ENCODE measurements at regions not wholly inside any gene's neighbourhood (a gene's known extent, or its start where the extent isn't known, plus 50 kb on each side); places are given as distances from the start of the nearest gene placed in this dataset.

- H3K9ac ChIP-seq (ENCODE audit: low read length) = no peak overlapping the region
- H3K9me3 ChIP-seq (ENCODE audit: control insufficient read depth, low read length) = no peaks in the 10 kb centered on the region
- peaks cover 55% of the 10 kb centered on the region for H3K4me1 ChIP-seq (ENCODE audit: control insufficient read depth, insufficient read depth, low read length)
- no peak overlapping the region for H3K4me3 ChIP-seq (ENCODE audit: low read length)
- no peaks in the 10 kb centered on the region for H3K36me3 ChIP-seq (ENCODE audit: control insufficient read depth, insufficient read depth, low read length, severe bottlenecking)
- no peaks in the 10 kb centered on the region for H3K27me3 ChIP-seq (replicated peaks; ENCODE audit: control insufficient read depth, insufficient read depth, low read length)
- peak; percentile 25 for DNase-seq (ENCODE audit: low read depth)
Observed at GRCh38 chr4:17170131-17170530, 271.7 kb upstream of the LDB2 start.

- peak; percentile 15 for DNase-seq (ENCODE audit: low read depth)
- Histone ChIP-seq H3K9me3 (ENCODE audit: control insufficient read depth, low read length) (no peaks in the 10 kb centered on the region), H3K27me3 (replicated peaks; ENCODE audit: control insufficient read depth, insufficient read depth, low read length) (no peaks in the 10 kb centered on the region), H3K36me3 (ENCODE audit: control insufficient read depth, insufficient read depth, low read length, severe bottlenecking) (no peaks in the 10 kb centered on the region), H3K9ac (ENCODE audit: low read length) (no peak overlapping the region), H3K4me1 (ENCODE audit: control insufficient read depth, insufficient read depth, low read length) (peaks cover 59% of the 10 kb centered on the region), H3K4me3 (ENCODE audit: low read length) (no peak overlapping the region)
Observed at GRCh38 chr4:17169699-17170098, 271.3 kb upstream of the LDB2 start.

GRCh38 chr4:17168571-17168970, 270.1 kb upstream of the LDB2 start:
- peak; percentile 91 for DNase-seq (ENCODE audit: low read depth)
- Histone ChIP-seq H3K36me3 (ENCODE audit: control insufficient read depth, insufficient read depth, low read length, severe bottlenecking) (no peaks in the 10 kb centered on the region), H3K9ac (ENCODE audit: low read length) (no peak overlapping the region), H3K27me3 (replicated peaks; ENCODE audit: control insufficient read depth, insufficient read depth, low read length) (no peaks in the 10 kb centered on the region), H3K4me3 (ENCODE audit: low read length) (peak overlapping the region; percentile 14), H3K9me3 (ENCODE audit: control insufficient read depth, low read length) (no peaks in the 10 kb centered on the region), H3K4me1 (ENCODE audit: control insufficient read depth, insufficient read depth, low read length) (peaks cover 68% of the 10 kb centered on the region)

- Histone ChIP-seq H3K4me1 (ENCODE audit: control insufficient read depth, insufficient read depth, low read length) (peaks cover 68% of the 10 kb centered on the region), H3K9ac (ENCODE audit: low read length) (no peak overlapping the region), H3K4me3 (ENCODE audit: low read length) (peak overlapping the region; percentile 46), H3K36me3 (ENCODE audit: control insufficient read depth, insufficient read depth, low read length, severe bottlenecking) (no peaks in the 10 kb centered on the region), H3K27me3 (replicated peaks; ENCODE audit: control insufficient read depth, insufficient read depth, low read length) (no peaks in the 10 kb centered on the region), H3K9me3 (ENCODE audit: control insufficient read depth, low read length) (peaks cover 2% of the 10 kb centered on the region)
- no peak for DNase-seq (ENCODE audit: low read depth)
Observed at GRCh38 chr4:17166954-17167353, 268.5 kb upstream of the LDB2 start.

- Histone ChIP-seq H3K4me3 (ENCODE audit: low read length) (no peak overlapping the region), H3K36me3 (ENCODE audit: control insufficient read depth, insufficient read depth, low read length, severe bottlenecking) (no peaks in the 10 kb centered on the region), H3K27me3 (replicated peaks; ENCODE audit: control insufficient read depth, insufficient read depth, low read length) (no peaks in the 10 kb centered on the region), H3K4me1 (ENCODE audit: control insufficient read depth, insufficient read depth, low read length) (peaks cover 64% of the 10 kb centered on the region), H3K9ac (ENCODE audit: low read length) (no peak overlapping the region), H3K9me3 (ENCODE audit: control insufficient read depth, low read length) (peaks cover 13% of the 10 kb centered on the region)
- DNase-seq (ENCODE audit: low read depth) = no peak
Observed at GRCh38 chr4:17165286-17165685, 266.8 kb upstream of the LDB2 start.

GRCh38 chr4:17164666-17165065, 266.2 kb upstream of the LDB2 start:
- H3K9me3 ChIP-seq (ENCODE audit: control insufficient read depth, low read length) = peaks cover 13% of the 10 kb centered on the region
- H3K36me3 ChIP-seq (ENCODE audit: control insufficient read depth, insufficient read depth, low read length, severe bottlenecking) = no peaks in the 10 kb centered on the region
- DNase-seq (ENCODE audit: low read depth) = no peak
- H3K27me3 ChIP-seq (replicated peaks; ENCODE audit: control insufficient read depth, insufficient read depth, low read length) = no peaks in the 10 kb centered on the region
- peaks cover 58% of the 10 kb centered on the region for H3K4me1 ChIP-seq (ENCODE audit: control insufficient read depth, insufficient read depth, low read length)
- no peak overlapping the region for H3K9ac ChIP-seq (ENCODE audit: low read length)
- no peak overlapping the region for H3K4me3 ChIP-seq (ENCODE audit: low read length)

- Histone ChIP-seq H3K9ac (ENCODE audit: low read length) (no peak overlapping the region), H3K27me3 (replicated peaks; ENCODE audit: control insufficient read depth, insufficient read depth, low read length) (no peaks in the 10 kb centered on the region), H3K36me3 (ENCODE audit: control insufficient read depth, insufficient read depth, low read length, severe bottlenecking) (no peaks in the 10 kb centered on the region), H3K4me1 (ENCODE audit: control insufficient read depth, insufficient read depth, low read length) (peaks cover 44% of the 10 kb centered on the region), H3K4me3 (ENCODE audit: low read length) (no peak overlapping the region), H3K9me3 (ENCODE audit: control insufficient read depth, low read length) (peaks cover 13% of the 10 kb centered on the region)
- no peak for DNase-seq (ENCODE audit: low read depth)
Observed at GRCh38 chr4:17163156-17163771, 264.8 kb upstream of the LDB2 start.

GRCh38 chr4:17157304-17157703, 258.9 kb upstream of the LDB2 start:
- Histone ChIP-seq H3K4me3 (ENCODE audit: low read length) (no peak overlapping the region), H3K36me3 (ENCODE audit: control insufficient read depth, insufficient read depth, low read length, severe bottlenecking) (no peaks in the 10 kb centered on the region), H3K9me3 (ENCODE audit: control insufficient read depth, low read length) (peaks cover 13% of the 10 kb centered on the region), H3K4me1 (ENCODE audit: control insufficient read depth, insufficient read depth, low read length) (peaks cover 12% of the 10 kb centered on the region), H3K27me3 (replicated peaks; ENCODE audit: control insufficient read depth, insufficient read depth, low read length) (no peaks in the 10 kb centered on the region), H3K9ac (ENCODE audit: low read length) (no peak overlapping the region)
- DNase-seq (ENCODE audit: low read depth) = no peak

GRCh38 chr4:17155486-17155885, 257.0 kb upstream of the LDB2 start:
- Histone ChIP-seq H3K9me3 (ENCODE audit: control insufficient read depth, low read length) (no peaks in the 10 kb centered on the region), H3K36me3 (ENCODE audit: control insufficient read depth, insufficient read depth, low read length, severe bottlenecking) (no peaks in the 10 kb centered on the region), H3K4me1 (ENCODE audit: control insufficient read depth, insufficient read depth, low read length) (peaks cover 12% of the 10 kb centered on the region), H3K9ac (ENCODE audit: low read length) (no peak overlapping the region), H3K27me3 (replicated peaks; ENCODE audit: control insufficient read depth, insufficient read depth, low read length) (no peaks in the 10 kb centered on the region), H3K4me3 (ENCODE audit: low read length) (no peak overlapping the region)
- no peak for DNase-seq (ENCODE audit: low read depth)

- Histone ChIP-seq H3K4me1 (ENCODE audit: control insufficient read depth, insufficient read depth, low read length) (peaks cover 12% of the 10 kb centered on the region), H3K9ac (ENCODE audit: low read length) (no peak overlapping the region), H3K9me3 (ENCODE audit: control insufficient read depth, low read length) (no peaks in the 10 kb centered on the region), H3K36me3 (ENCODE audit: control insufficient read depth, insufficient read depth, low read length, severe bottlenecking) (no peaks in the 10 kb centered on the region), H3K27me3 (replicated peaks; ENCODE audit: control insufficient read depth, insufficient read depth, low read length) (no peaks in the 10 kb centered on the region), H3K4me3 (ENCODE audit: low read length) (no peak overlapping the region)
- no peak for DNase-seq (ENCODE audit: low read depth)
Observed at GRCh38 chr4:17153572-17153971, 255.1 kb upstream of the LDB2 start.

- no peak overlapping the region for H3K4me3 ChIP-seq (ENCODE audit: low read length)
- DNase-seq (ENCODE audit: low read depth) = no peak
- no peaks in the 10 kb centered on the region for H3K27me3 ChIP-seq (replicated peaks; ENCODE audit: control insufficient read depth, insufficient read depth, low read length)
- no peaks in the 10 kb centered on the region for H3K36me3 ChIP-seq (ENCODE audit: control insufficient read depth, insufficient read depth, low read length, severe bottlenecking)
- H3K9ac ChIP-seq (ENCODE audit: low read length) = no peak overlapping the region
- H3K4me1 ChIP-seq (ENCODE audit: control insufficient read depth, insufficient read depth, low read length) = peaks cover 12% of the 10 kb centered on the region
- H3K9me3 ChIP-seq (ENCODE audit: control insufficient read depth, low read length) = no peaks in the 10 kb centered on the region
Observed at GRCh38 chr4:17152941-17153540, 254.6 kb upstream of the LDB2 start.

GRCh38 chr4:17142232-17142711, 243.8 kb upstream of the LDB2 start:
- peak; percentile 88 for DNase-seq (ENCODE audit: low read depth)
- no peaks in the 10 kb centered on the region for H3K36me3 ChIP-seq (ENCODE audit: control insufficient read depth, insufficient read depth, low read length, severe bottlenecking)
- peaks cover 30% of the 10 kb centered on the region for H3K9me3 ChIP-seq (ENCODE audit: control insufficient read depth, low read length)
- no peak overlapping the region for H3K9ac ChIP-seq (ENCODE audit: low read length)
- H3K27me3 ChIP-seq (replicated peaks; ENCODE audit: control insufficient read depth, insufficient read depth, low read length) = no peaks in the 10 kb centered on the region
- no peak overlapping the region for H3K4me3 ChIP-seq (ENCODE audit: low read length)
- peaks cover 8% of the 10 kb centered on the region for H3K4me1 ChIP-seq (ENCODE audit: control insufficient read depth, insufficient read depth, low read length)
